ENCODE measurements at regions not wholly inside any gene's neighbourhood (a gene's known extent, or its start where the extent isn't known, plus 50 kb on each side); places are given as distances from the start of the nearest gene placed in this dataset.

GRCh38 chr3:102240720-102241119 is 194.1 kb upstream of the ZPLD1 start:
- WGBS, 5 donors: 75 to 90% (median 82%) methylated on average over 1 of the region's 1 CpG

GRCh38 chr3:102248981-102249705 is 185.7 kb upstream of the ZPLD1 start:
- TF ChIP-seq POLR2AphosphoS5 (IDR thresholded peaks at IDR 0.05) (no peak), POLR2A (IDR thresholded peaks at IDR 0.05) (no peak), CTCF (IDR thresholded peaks at IDR 0.05 in 8 of 11, conservative IDR thresholded peaks at IDR 0.05 in 3 of 11) (no peak)
- no peaks in the 10 kb centered on the region for H3K9me3 ChIP-seq
- no peak overlapping the region for H3K4me3 ChIP-seq
- no peak for DNase-seq
- H3K4me1 ChIP-seq: no peaks in the 10 kb centered on the region
- H3K27ac ChIP-seq: no peak overlapping the region
- no peaks in the 10 kb centered on the region for H3K36me3 ChIP-seq
- WGBS, 5 donors: 66 to 80% (median 67%) methylated on average over 2 of the region's 2 CpGs
- intact Hi-C loops (cut with DNase I; ENCODE audit: low total_unique reads): no loop called here
- peaks cover 0 to 4% (median 0%) of the 10 kb centered on the region in 7 donors for H3K27me3 ChIP-seq (replicated peaks in 1 of 7)

More at GRCh38 chr3:102240720-102241119, 194.1 kb upstream of the ZPLD1 start:
- no peak for DNase-seq
- H3K4me1 ChIP-seq: peaks cover 0 to 5% (median 0%) of the 10 kb centered on the region in 6 donors
- intact Hi-C loops (cut with DNase I; ENCODE audit: low total_unique reads): no loop called here
- peaks cover 0 to 1% (median 0%) of the 10 kb centered on the region in 7 donors for H3K27me3 ChIP-seq (replicated peaks in 1 of 7)
- no peaks in the 10 kb centered on the region for H3K9me3 ChIP-seq
- no peak overlapping the region for H3K27ac ChIP-seq
- H3K4me3 ChIP-seq: no peak overlapping the region
- H3K36me3 ChIP-seq: no peaks in the 10 kb centered on the region
- TF ChIP-seq POLR2A (IDR thresholded peaks at IDR 0.05) (no peak), POLR2AphosphoS5 (IDR thresholded peaks at IDR 0.05) (no peak), CTCF (IDR thresholded peaks at IDR 0.05 in 8 of 11, conservative IDR thresholded peaks at IDR 0.05 in 3 of 11) (no peak)

- 81 to 97% (median 94%) methylated on average over 1 of the region's 1 CpG for WGBS, 5 donors
- intact Hi-C loops (cut with DNase I; ENCODE audit: low total_unique reads): no loop called here
Observed at GRCh38 chr3:102255736-102256135, 179.1 kb upstream of the ZPLD1 start.

More at GRCh38 chr3:102255736-102256135, 179.1 kb upstream of the ZPLD1 start:
- no peak for TF ChIP-seq POLR2A (IDR thresholded peaks at IDR 0.05)
- TF ChIP-seq CTCF (IDR thresholded peaks at IDR 0.05 in 8 of 11, conservative IDR thresholded peaks at IDR 0.05 in 3 of 11): no peak
- no peak for TF ChIP-seq POLR2AphosphoS5 (IDR thresholded peaks at IDR 0.05)
- Histone ChIP-seq H3K27me3 (replicated peaks in 1 of 7) (peaks cover 0 to 4% (median 0%) of the 10 kb centered on the region in 7 donors), H3K4me3 (no peak overlapping the region), H3K36me3 (no peaks in the 10 kb centered on the region), H3K4me1 (no peaks in the 10 kb centered on the region), H3K27ac (no peak overlapping the region), H3K9me3 (no peaks in the 10 kb centered on the region)
- DNase-seq: no peak

Data from spleen (tissue), 11 donors.